ENCODE measurements at regions not wholly inside any gene's neighbourhood (a gene's known extent, or its start where the extent isn't known, plus 50 kb on each side); places are given as distances from the start of the nearest gene placed in this dataset.
"Not testable (repeated sequence)": the region's sequence is repeated elsewhere in the genome, so short reads cannot be mapped to it uniquely, and the experiment has no call there.

DNA sequence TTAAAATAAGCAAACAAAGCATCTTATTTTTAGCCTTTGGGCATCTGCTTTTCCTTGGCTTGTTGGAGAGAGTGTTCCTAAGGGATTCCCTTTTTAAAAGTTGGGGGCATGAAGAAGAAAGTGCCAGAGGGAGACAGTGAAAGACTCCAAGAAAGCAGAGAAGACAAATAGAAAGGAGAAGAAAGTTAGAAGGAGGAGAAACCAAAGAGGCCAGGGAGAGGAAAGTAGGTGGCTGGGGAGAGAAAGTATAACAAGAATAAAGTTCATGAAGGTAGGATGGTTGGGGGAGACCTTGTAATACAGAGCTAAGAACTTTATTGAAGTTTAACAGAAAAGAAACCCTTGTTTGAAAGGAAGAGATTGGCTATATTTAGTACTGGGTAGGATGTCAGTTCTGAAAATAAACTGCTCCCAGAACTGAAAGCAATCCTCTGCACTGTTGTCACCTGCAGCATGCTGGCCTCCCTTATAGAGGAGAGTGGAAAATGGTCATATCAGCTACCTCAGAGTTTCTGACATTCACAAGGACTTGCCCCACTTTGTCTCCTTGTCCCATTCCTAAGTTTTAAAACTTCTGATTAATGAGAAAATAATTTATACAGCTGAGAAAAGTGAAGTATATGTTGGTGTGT, 125.3 kb upstream of the VAMP7 start:
- no peak for DNase-seq (ENCODE audit: low read depth)
- no peaks in the 10 kb centered on the region for H3K36me3 ChIP-seq (ENCODE audit: control insufficient read depth, insufficient read depth, low read length)
- ChIA-PET POLR2A (no interaction called here), CTCF (no interaction called here)
- TF ChIP-seq, protein P1, sequence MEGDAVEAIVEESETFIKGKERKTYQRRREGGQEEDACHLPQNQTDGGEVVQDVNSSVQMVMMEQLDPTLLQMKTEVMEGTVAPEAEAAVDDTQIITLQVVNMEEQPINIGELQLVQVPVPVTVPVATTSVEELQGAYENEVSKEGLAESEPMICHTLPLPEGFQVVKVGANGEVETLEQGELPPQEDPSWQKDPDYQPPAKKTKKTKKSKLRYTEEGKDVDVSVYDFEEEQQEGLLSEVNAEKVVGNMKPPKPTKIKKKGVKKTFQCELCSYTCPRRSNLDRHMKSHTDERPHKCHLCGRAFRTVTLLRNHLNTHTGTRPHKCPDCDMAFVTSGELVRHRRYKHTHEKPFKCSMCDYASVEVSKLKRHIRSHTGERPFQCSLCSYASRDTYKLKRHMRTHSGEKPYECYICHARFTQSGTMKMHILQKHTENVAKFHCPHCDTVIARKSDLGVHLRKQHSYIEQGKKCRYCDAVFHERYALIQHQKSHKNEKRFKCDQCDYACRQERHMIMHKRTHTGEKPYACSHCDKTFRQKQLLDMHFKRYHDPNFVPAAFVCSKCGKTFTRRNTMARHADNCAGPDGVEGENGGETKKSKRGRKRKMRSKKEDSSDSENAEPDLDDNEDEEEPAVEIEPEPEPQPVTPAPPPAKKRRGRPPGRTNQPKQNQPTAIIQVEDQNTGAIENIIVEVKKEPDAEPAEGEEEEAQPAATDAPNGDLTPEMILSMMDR (IDR thresholded peaks at IDR 0.05; ENCODE audit: insufficient read depth, low read depth, low read length): no peak
- no peaks in the 10 kb centered on the region for H3K27me3 ChIP-seq (ENCODE audit: control insufficient read depth, insufficient read depth, low read length)
- no peak overlapping the region for H3K4me3 ChIP-seq (ENCODE audit: low read depth, low read length)

DNA sequence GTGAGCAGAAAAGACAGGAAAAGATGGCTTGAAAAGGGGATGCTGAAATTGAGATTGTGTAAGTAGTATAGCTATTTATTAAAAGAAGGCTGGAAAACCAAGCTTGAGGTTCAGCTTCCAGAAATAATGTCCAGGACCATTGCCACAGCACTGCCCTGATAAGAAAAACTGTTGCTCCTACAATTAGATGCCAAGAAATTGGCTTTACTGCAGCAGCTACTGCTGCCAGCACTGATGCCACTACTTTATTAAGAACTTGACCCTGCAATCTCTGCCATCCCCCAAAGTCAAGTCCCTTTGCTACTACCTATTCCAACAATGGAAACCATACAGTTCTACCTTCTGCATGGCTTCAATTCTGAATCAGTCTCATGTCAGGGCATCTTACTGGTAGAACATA, 130.0 kb upstream of the VAMP7 start:
- ChIA-PET CTCF (no interaction called here), POLR2A (no interaction called here)
- DNase-seq (ENCODE audit: low read depth): no peak
- TF ChIP-seq, protein P1 (IDR thresholded peaks at IDR 0.05; ENCODE audit: insufficient read depth, low read depth, low read length): no peak
- Histone ChIP-seq H3K27me3 (ENCODE audit: control insufficient read depth, insufficient read depth, low read length) (no peaks in the 10 kb centered on the region), H3K36me3 (ENCODE audit: control insufficient read depth, insufficient read depth, low read length) (no peaks in the 10 kb centered on the region), H3K4me3 (ENCODE audit: low read depth, low read length) (no peak overlapping the region)

DNA sequence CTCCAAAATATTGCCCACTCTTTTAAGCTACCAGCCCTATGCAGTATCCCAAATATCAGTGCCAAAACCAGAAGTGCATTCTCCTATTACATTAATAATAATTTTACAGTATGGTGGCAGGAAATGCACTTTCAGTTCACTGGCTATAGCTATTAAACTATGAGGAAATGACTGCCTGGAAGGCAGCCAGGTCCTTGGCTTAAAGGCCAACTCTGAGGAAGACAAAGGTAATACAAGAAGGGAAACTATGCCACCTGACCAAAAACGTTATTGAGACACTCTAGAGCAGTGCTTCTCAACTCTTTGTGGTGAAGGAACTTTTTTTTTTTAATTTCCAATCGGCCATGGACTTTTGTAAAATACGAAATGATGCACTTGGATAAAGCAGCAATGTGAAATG, 133.6 kb upstream of the VAMP7 start:
- H3K36me3 ChIP-seq (ENCODE audit: control insufficient read depth, insufficient read depth, low read length): no peaks in the 10 kb centered on the region
- no peak for DNase-seq (ENCODE audit: low read depth)
- TF ChIP-seq, protein P1 (IDR thresholded peaks at IDR 0.05; ENCODE audit: insufficient read depth, low read depth, low read length): no peak
- no peak overlapping the region for H3K4me3 ChIP-seq (ENCODE audit: low read depth, low read length)
- no peaks in the 10 kb centered on the region for H3K27me3 ChIP-seq (ENCODE audit: control insufficient read depth, insufficient read depth, low read length)
- POLR2A ChIA-PET: no interaction called here
- CTCF ChIA-PET: no interaction called here

DNA sequence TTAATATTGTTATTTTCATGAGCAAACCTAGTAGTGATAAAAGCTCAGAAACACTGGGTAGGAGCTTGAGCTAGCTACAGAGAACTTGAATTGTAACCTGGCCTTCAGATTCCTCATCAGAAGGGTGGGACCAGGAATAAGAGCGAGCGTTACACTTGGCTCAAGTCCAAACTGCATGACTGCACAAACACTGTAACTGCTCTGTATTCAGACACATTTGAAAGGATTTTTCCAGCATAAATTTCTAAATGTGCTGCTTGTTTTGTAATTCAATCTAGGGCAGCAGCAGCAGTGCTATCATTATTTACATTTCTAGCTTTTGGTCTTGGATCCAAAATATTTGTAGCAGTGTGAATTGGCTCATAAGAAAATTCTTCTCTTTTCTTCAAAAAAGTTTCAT, 133.0 kb upstream of the TMLHE start:
- Histone ChIP-seq H3K4me3 (ENCODE audit: low read depth, low read length) (no peak overlapping the region), H3K36me3 (ENCODE audit: control insufficient read depth, insufficient read depth, low read length) (no peaks in the 10 kb centered on the region), H3K27me3 (ENCODE audit: control insufficient read depth, insufficient read depth, low read length) (no peaks in the 10 kb centered on the region)
- ChIA-PET CTCF (no interaction called here), POLR2A (no interaction called here)
- DNase-seq (ENCODE audit: low read depth): no peak
- TF ChIP-seq, protein P1 (IDR thresholded peaks at IDR 0.05; ENCODE audit: insufficient read depth, low read depth, low read length): no peak

DNA sequence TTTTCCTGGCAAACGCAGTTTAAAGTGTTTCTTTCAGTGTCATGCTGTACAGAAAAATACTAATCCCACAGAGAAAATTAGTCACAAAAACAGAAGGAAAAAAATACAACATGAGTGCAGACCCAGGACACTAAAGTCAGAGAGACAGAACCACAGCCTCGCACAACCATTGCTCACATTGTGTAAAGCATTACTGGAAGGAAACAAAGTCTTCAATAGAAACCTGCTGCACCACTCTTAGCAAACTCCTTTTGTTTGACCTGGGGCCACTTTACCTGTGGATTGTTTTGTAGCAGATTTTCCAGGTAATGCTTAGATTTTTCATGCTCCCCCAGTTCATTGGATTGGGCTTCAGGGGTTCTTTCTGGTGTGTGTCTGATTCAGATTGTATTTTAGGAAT, 131.8 kb upstream of the TMLHE start:
- CTCF ChIA-PET: no interaction called here
- TF ChIP-seq, protein P1 (IDR thresholded peaks at IDR 0.05; ENCODE audit: insufficient read depth, low read depth, low read length): no peak

DNA sequence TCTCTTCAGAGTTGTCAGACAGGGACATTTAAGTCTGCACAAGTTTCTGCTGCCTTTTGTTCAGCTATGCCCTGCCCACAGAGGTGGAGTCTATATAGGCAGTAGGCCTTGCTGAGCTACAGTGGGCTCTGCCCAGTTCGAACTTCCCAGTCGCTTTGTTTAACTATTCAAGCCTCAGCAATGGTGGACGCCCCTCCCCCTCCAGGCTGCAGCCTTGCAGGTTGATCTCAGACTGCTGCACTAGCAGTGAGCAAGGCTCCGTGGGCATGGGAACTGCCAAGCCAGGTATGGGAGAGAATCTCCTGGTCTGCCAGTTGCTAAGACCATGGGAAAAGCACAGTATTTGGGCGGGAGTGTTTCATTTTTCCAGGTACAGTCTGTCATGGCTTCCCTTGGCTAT, 115.6 kb upstream of the TMLHE start:
- H3K4me3 ChIP-seq (ENCODE audit: low read depth, low read length); POLR2A ChIA-PET; CTCF ChIA-PET; H3K27me3 ChIP-seq (ENCODE audit: control insufficient read depth, insufficient read depth, low read length); H3K36me3 ChIP-seq (ENCODE audit: control insufficient read depth, insufficient read depth, low read length); DNase-seq (ENCODE audit: low read depth): not testable (repeated sequence)

More for the DNA sequence above, 131.8 kb upstream of the TMLHE start:
- Histone ChIP-seq H3K36me3 (ENCODE audit: control insufficient read depth, insufficient read depth, low read length) (no peaks in the 10 kb centered on the region), H3K4me3 (ENCODE audit: low read depth, low read length) (no peak overlapping the region), H3K27me3 (ENCODE audit: control insufficient read depth, insufficient read depth, low read length) (no peaks in the 10 kb centered on the region)
- no peak for DNase-seq (ENCODE audit: low read depth)
- POLR2A ChIA-PET: no interaction called here

All from BJ (cell line).